ENCODE measurements at regions not wholly inside any gene's neighbourhood (a gene's known extent, or its start where the extent isn't known, plus 50 kb on each side); places are given as distances from the start of the nearest gene placed in this dataset.
"Not testable (repeated sequence)": the region's sequence is repeated elsewhere in the genome, so short reads cannot be mapped to it uniquely, and the experiment has no call there.

- in situ Hi-C loops (cut with MboI; ENCODE audit: low sequenced_read_pairs, unreplicated experiment); DNase-seq (ENCODE audit: low spot score): not testable (repeated sequence)
These were observed 55.1 kb upstream of the SOX11 start for GRCh38 chr2:5637051-5637450.
